ENCODE measurements at regions not wholly inside any gene's neighbourhood (a gene's known extent, or its start where the extent isn't known, plus 50 kb on each side); places are given as distances from the start of the nearest gene placed in this dataset.

DNA sequence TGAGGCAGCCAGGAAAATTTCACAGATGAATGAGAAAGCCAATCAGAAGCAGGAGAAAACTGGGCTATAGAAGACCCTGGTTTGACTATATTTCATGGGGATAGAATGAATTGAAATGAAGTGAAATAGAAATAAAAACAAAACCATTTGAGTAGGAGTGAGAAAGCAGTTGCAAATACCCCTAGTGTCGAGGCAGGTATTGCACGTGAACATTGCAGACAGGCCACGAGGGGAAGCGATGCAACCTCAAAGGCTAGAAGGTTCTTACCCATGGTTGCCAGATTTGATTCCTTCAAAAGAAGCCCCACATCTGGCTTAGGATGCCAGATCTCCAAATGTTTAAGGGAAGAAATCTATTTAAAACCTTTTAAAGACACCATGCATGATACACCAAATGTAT, 648.9 kb downstream of the VRK1 start:
- TF ChIP-seq, protein P1, sequence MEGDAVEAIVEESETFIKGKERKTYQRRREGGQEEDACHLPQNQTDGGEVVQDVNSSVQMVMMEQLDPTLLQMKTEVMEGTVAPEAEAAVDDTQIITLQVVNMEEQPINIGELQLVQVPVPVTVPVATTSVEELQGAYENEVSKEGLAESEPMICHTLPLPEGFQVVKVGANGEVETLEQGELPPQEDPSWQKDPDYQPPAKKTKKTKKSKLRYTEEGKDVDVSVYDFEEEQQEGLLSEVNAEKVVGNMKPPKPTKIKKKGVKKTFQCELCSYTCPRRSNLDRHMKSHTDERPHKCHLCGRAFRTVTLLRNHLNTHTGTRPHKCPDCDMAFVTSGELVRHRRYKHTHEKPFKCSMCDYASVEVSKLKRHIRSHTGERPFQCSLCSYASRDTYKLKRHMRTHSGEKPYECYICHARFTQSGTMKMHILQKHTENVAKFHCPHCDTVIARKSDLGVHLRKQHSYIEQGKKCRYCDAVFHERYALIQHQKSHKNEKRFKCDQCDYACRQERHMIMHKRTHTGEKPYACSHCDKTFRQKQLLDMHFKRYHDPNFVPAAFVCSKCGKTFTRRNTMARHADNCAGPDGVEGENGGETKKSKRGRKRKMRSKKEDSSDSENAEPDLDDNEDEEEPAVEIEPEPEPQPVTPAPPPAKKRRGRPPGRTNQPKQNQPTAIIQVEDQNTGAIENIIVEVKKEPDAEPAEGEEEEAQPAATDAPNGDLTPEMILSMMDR (IDR thresholded peaks at IDR 0.05): no peak
- no peak for TF ChIP-seq ZFX (IDR thresholded peaks at IDR 0.05; ENCODE audit: borderline replicate concordance)
